ENCODE measurements at regions not wholly inside any gene's neighbourhood (a gene's known extent, or its start where the extent isn't known, plus 50 kb on each side); places are given as distances from the start of the nearest gene placed in this dataset.

- H3K4me3 ChIP-seq (ENCODE audit: low read depth, low read length) = no peak overlapping the region
- no peak for DNase-seq (ENCODE audit: low read depth)
Measured at GRCh38 chr2:187274146-187274545, 173.9 kb downstream of the CALCRL start.

DNA sequence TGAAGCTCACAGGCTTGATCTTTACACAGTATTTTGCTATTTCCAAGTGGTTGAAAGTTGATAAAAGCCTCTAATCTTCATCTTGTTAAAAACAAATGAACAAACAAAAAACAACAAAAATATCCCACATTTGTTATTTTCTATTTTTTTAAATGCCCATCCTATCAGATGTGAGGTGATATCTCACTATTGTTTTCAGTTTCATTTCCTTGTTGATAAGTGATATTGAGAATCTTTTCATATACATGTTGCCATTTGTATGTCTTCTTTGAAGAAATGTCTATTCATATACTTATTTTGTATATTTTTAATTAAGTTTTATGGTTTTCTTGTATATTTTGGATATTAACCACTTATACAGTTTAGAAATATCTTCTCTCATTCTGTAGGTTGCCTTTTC is 175.8 kb downstream of the CALCRL start:
- H3K4me3 ChIP-seq (ENCODE audit: low read depth, low read length) = no peak overlapping the region
- TF ChIP-seq, protein P1, sequence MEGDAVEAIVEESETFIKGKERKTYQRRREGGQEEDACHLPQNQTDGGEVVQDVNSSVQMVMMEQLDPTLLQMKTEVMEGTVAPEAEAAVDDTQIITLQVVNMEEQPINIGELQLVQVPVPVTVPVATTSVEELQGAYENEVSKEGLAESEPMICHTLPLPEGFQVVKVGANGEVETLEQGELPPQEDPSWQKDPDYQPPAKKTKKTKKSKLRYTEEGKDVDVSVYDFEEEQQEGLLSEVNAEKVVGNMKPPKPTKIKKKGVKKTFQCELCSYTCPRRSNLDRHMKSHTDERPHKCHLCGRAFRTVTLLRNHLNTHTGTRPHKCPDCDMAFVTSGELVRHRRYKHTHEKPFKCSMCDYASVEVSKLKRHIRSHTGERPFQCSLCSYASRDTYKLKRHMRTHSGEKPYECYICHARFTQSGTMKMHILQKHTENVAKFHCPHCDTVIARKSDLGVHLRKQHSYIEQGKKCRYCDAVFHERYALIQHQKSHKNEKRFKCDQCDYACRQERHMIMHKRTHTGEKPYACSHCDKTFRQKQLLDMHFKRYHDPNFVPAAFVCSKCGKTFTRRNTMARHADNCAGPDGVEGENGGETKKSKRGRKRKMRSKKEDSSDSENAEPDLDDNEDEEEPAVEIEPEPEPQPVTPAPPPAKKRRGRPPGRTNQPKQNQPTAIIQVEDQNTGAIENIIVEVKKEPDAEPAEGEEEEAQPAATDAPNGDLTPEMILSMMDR (conservative IDR thresholded peaks at IDR 0.05; ENCODE audit: low read depth, low read length) = no peak
- DNase-seq (ENCODE audit: low read depth) = no peak

More at GRCh38 chr2:187274146-187274545, 173.9 kb downstream of the CALCRL start:
- TF ChIP-seq, protein P1 (conservative IDR thresholded peaks at IDR 0.05; ENCODE audit: low read depth, low read length) = no peak

DNA sequence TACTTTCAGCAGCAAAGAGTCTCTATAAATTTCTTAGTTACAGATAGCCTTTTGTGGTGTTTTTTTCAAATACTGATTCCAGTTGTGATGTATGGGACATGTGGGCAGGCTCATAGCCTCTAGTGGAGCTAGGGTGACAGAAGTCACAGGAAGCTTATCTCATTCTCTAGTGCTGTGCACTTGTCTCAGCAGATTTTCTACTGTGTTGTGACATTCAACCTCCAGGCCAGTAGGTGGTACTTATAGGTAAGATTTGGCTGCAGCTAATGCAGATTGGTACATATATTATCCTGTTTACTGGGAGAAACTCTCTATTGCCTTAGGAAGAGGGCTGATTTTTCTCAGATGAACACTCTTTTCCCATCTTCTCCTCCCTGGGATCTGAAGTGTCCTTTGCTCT is 176.2 kb downstream of the CALCRL start:
- no peak overlapping the region for H3K4me3 ChIP-seq (ENCODE audit: low read depth, low read length)
- TF ChIP-seq, protein P1 (conservative IDR thresholded peaks at IDR 0.05; ENCODE audit: low read depth, low read length) = no peak
- DNase-seq (ENCODE audit: low read depth) = no peak

GRCh38 chr2:187266645-187267044 is 181.4 kb downstream of the CALCRL start:
- DNase-seq (ENCODE audit: low read depth) = no peak
- H3K4me3 ChIP-seq (ENCODE audit: low read depth, low read length) = no peak overlapping the region
- TF ChIP-seq, protein P1 (conservative IDR thresholded peaks at IDR 0.05; ENCODE audit: low read depth, low read length) = no peak

DNA sequence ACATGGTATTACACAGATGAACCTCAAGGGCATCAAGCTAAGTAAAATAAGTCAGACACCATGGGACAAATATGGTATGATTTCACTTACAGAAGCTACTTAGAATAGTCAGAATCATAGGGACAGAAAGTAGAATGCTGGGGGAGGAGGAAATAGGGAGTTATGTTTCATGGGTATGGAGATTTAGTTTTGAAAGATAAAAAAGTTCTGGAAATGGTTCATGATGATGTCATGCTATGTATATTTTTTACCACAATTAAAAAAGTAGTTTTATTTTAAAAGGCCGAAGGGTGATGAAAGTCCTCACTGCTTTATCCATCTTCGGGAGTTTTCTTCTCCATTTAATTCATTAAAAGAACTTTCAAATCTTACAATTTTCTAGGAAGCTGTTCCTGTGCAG is 181.9 kb downstream of the CALCRL start:
- DNase-seq (ENCODE audit: low read depth) = no peak
- TF ChIP-seq, protein P1 (conservative IDR thresholded peaks at IDR 0.05; ENCODE audit: low read depth, low read length) = no peak
- H3K4me3 ChIP-seq (ENCODE audit: low read depth, low read length) = no peak overlapping the region

DNA sequence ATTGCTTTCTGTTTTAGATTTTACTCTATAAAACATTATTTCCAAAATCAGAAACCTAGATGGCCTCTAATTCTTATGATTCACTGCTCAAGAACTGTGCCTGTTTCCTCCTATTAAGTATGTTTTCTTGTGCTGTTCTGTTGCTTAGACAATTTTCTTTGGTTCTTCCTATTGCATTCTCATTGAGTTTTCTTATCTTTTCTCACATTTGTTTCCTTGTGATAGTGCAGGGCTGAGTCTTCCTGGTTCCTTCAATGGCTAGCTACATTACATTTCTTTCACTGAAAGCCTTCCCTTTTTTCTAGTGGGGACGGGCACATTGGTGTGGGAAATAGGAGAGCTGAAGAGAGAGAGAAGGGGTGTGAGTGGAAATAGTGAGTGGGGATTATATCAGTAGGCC is 183.4 kb downstream of the CALCRL start:
- no peak overlapping the region for H3K4me3 ChIP-seq (ENCODE audit: low read depth, low read length)
- TF ChIP-seq, protein P1 (conservative IDR thresholded peaks at IDR 0.05; ENCODE audit: low read depth, low read length) = no peak
- no peak for DNase-seq (ENCODE audit: low read depth)

- TF ChIP-seq, protein P1 (conservative IDR thresholded peaks at IDR 0.05; ENCODE audit: low read depth, low read length) = no peak
- DNase-seq (ENCODE audit: low read depth) = no peak
Measured at GRCh38 chr2:187263675-187264560, 184.1 kb downstream of the CALCRL start.

More at GRCh38 chr2:187263675-187264560, 184.1 kb downstream of the CALCRL start:
- no peak overlapping the region for H3K4me3 ChIP-seq (ENCODE audit: low read depth, low read length)

All from epithelial cell of proximal tubule (primary cell).